Endothelial cell of umbilical vein (primary cell): ENCODE measurements at regions not wholly inside any gene's neighbourhood (a gene's known extent, or its start where the extent isn't known, plus 50 kb on each side); places are given as distances from the start of the nearest gene placed in this dataset.

Experiments
- BruUV-seq: library from RNA; stranded (reverse); fragments of 400-500 nt; replicated peaks from 2 replicates; lab custom pipeline; 2021; lab: Mats Ljungman, UMichigan
- CTCF ChIA-PET: fragments of 300-600, 350-600 bp; sonication (Branson Sonifier 250); formaldehyde crosslinking; loops from one replicate; lab custom pipeline; 2021; ENCODE audit warnings: antibody characterized with exemption, inconsistent platforms; lab: Charles Lee
- POLR2A ChIA-PET: fragments of 300-600, 350-600 bp; sonication (Branson Sonifier 250); formaldehyde crosslinking; loops from one replicate; lab custom pipeline; 2021; ENCODE audit warnings: antibody characterized with exemption, inconsistent platforms; lab: Charles Lee
- DNase-seq: peaks from one replicate; pipeline ENCODE4 v3.0.0-alpha.2; 2011; ENCODE audit warnings: low read depth, low spot score
- FAIRE-seq: peaks from 2 replicates; lab custom pipeline; 2011; peaks lifted over from hg19 to GRCh38; lab: Jason Lieb, UNC
- H2AFZ ChIP-seq: 2 replicates; pipeline ENCODE4 v1.6.0; 2012; ENCODE audit warnings: low read depth, low read length, control low read depth, inconsistent platforms
- H3K27ac ChIP-seq: 2 replicates; pipeline ENCODE4 v1.5.1; 2011; ENCODE audit warnings: low read depth, mild to moderate bottlenecking, control low read depth, low read length, moderate library complexity; ENCODE audit not compliant: insufficient read depth
- H3K27me3 ChIP-seq, 2 experiments: 2 replicates each; pipeline versions ENCODE4 v1.6.0 to v1.6.1; 2011; ENCODE audit warnings: low read length in 2 of 2, mixed read lengths in 1 of 2; ENCODE audit not compliant: control insufficient read depth in 2 of 2, insufficient read depth in 2 of 2
- H3K36me3 ChIP-seq, 2 experiments: 2 replicates in 1 of 2; 3 replicates in 1 of 2; pipeline ENCODE4 v1.5.1; 2011; ENCODE audit warnings: low read length in 2 of 2, mild to moderate bottlenecking in 1 of 2, moderate library complexity in 1 of 2; ENCODE audit not compliant: control insufficient read depth in 2 of 2, insufficient read depth in 2 of 2; ENCODE audit errors: extremely low read depth in 1 of 2
- H3K4me1 ChIP-seq: 3 replicates; pipeline ENCODE4 v1.5.1; 2011; ENCODE audit warnings: mild to moderate bottlenecking, low read length; ENCODE audit not compliant: control insufficient read depth, insufficient read depth; ENCODE audit errors: extremely low read depth
- H3K4me2 ChIP-seq: 2 replicates; pipeline ENCODE4 v1.6.1; 2011; ENCODE audit warnings: low read length, control low read depth, mixed read lengths; ENCODE audit not compliant: insufficient read depth
- H3K4me3 ChIP-seq, 3 experiments: fragments of 200-600 bp in 1 of 3; sonication (generic), shearing (Covaris generic) in 1 of 3; replicated peaks in 1 of 3; 2 replicates each; pipeline ENCODE4 v1.5.1; 2011 to 2016; ENCODE audit warnings: control low read depth in 3 of 3, low read length in 3 of 3, mild to moderate bottlenecking in 2 of 3, inconsistent platforms in 1 of 3, low read depth in 1 of 3, moderate library complexity in 1 of 3; ENCODE audit not compliant: insufficient read depth in 1 of 3
- H3K79me2 ChIP-seq: 2 replicates; pipeline ENCODE4 v1.6.0; 2012; ENCODE audit warnings: low read length, inconsistent platforms; ENCODE audit not compliant: control insufficient read depth, insufficient read depth
- H3K9ac ChIP-seq: replicated peaks from 2 replicates; pipeline ENCODE3; 2011; ENCODE audit warnings: low read length, control low read depth; ENCODE audit not compliant: insufficient read depth; ENCODE audit errors: extremely low read depth
- H3K9me1 ChIP-seq: replicated peaks from 3 replicates; pipeline ENCODE4 v1.6.0; 2011; ENCODE audit warnings: mild to moderate bottlenecking, low read length; ENCODE audit not compliant: control insufficient read depth, insufficient read depth; ENCODE audit errors: extremely low read depth
- H3K9me3 ChIP-seq: replicated peaks from 2 replicates; pipeline ENCODE4 v1.5.1; 2012; ENCODE audit warnings: low read length, inconsistent platforms; ENCODE audit not compliant: control insufficient read depth, insufficient read depth
- H4K20me1 ChIP-seq: replicated peaks from 2 replicates; pipeline ENCODE3; 2011; ENCODE audit warnings: mild to moderate bottlenecking, low read length; ENCODE audit not compliant: control insufficient read depth, insufficient read depth; ENCODE audit errors: extremely low read depth
- EZH2 ChIP-seq: IDR thresholded peaks from 2 replicates; pipeline ENCODE4 v1.6.1; 2012; ENCODE audit warnings: borderline replicate concordance, low read depth, mild to moderate bottlenecking, moderate library complexity, low read length, inconsistent platforms; ENCODE audit not compliant: severe bottlenecking
- FOS ChIP-seq: IDR thresholded peaks from 2 replicates; pipeline ENCODE4 v1.6.1; 2011; ENCODE audit warnings: mild to moderate bottlenecking, low read length, moderate library complexity, borderline replicate concordance; ENCODE audit not compliant: insufficient read depth
- GATA2 ChIP-seq: IDR thresholded peaks from 2 replicates; pipeline ENCODE4 v1.7.0; 2011; ENCODE audit warnings: low read depth, mild to moderate bottlenecking, moderate library complexity, mixed read lengths, low read length; ENCODE audit not compliant: insufficient read length, insufficient read depth
- JUN ChIP-seq: IDR thresholded peaks from 2 replicates; pipeline ENCODE4 v1.6.1; 2011; ENCODE audit warnings: borderline replicate concordance, low read depth; ENCODE audit not compliant: insufficient read length, insufficient read depth
- MYC ChIP-seq: IDR thresholded peaks from one replicate; pipeline ENCODE4 v1.6.1; 2011; ENCODE audit warnings: mild to moderate bottlenecking, low read depth, low read length
- POLR2A ChIP-seq: IDR thresholded peaks from 2 replicates; pipeline ENCODE4 v1.6.1; 2012; ENCODE audit warnings: low read depth, mild to moderate bottlenecking, control low read depth, low read length
- POLR2AphosphoS5 ChIP-seq: IDR thresholded peaks from 2 replicates; pipeline ENCODE4 v1.6.1; 2012; ENCODE audit warnings: low read depth, mild to moderate bottlenecking, control low read depth, low read length, moderate library complexity; ENCODE audit not compliant: insufficient read depth
- dilution Hi-C: fragments of 300-500 bp; cut with MboI; formaldehyde crosslinking; loops from one replicate; pipeline ENCODE4 v1.15.0; 2019; ENCODE audit warnings: low sequenced_read_pairs; ENCODE audit not compliant: extremely low pct_ligation_motif_present
- intact Hi-C: fragments of 100-400 bp; cut with micrococcal nuclease; formaldehyde crosslinking; loops from one replicate; pipeline ENCODE4 v1.10.0; 2022
- TF ChIP-seq, protein P1 (sequence below), 2 donors: IDR thresholded peaks; 1 replicate in 1 of 2; 2 replicates in 1 of 2; pipeline ENCODE4 v1.5.1; 2011; ENCODE audit warnings: low read length in 2 of 2, mild to moderate bottlenecking in 2 of 2, moderate library complexity in 2 of 2, control low read depth in 1 of 2, inconsistent platforms in 1 of 2, low read depth in 1 of 2; ENCODE audit not compliant: insufficient read depth in 1 of 2; ENCODE audit errors: extremely low read depth in 1 of 2
- TF ChIP-seq, protein P2 (sequence below): IDR thresholded peaks from 2 replicates; pipeline ENCODE4 v1.6.1; 2011; ENCODE audit not compliant: insufficient read depth, insufficient read length

GRCh38 chr4:14568351-14568750 lies 433.9 kb upstream of the CPEB2 start:
- FAIRE-seq: no peak
- ChIA-PET CTCF (no interaction called here), POLR2A (no interaction called here)

More at GRCh38 chr4:14568351-14568750, 433.9 kb upstream of the CPEB2 start:
- no peak for TF ChIP-seq EZH2
- no peak for TF ChIP-seq FOS
- TF ChIP-seq, protein P1, sequence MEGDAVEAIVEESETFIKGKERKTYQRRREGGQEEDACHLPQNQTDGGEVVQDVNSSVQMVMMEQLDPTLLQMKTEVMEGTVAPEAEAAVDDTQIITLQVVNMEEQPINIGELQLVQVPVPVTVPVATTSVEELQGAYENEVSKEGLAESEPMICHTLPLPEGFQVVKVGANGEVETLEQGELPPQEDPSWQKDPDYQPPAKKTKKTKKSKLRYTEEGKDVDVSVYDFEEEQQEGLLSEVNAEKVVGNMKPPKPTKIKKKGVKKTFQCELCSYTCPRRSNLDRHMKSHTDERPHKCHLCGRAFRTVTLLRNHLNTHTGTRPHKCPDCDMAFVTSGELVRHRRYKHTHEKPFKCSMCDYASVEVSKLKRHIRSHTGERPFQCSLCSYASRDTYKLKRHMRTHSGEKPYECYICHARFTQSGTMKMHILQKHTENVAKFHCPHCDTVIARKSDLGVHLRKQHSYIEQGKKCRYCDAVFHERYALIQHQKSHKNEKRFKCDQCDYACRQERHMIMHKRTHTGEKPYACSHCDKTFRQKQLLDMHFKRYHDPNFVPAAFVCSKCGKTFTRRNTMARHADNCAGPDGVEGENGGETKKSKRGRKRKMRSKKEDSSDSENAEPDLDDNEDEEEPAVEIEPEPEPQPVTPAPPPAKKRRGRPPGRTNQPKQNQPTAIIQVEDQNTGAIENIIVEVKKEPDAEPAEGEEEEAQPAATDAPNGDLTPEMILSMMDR (IDR thresholded peaks at IDR 0.05; ENCODE audit: extremely low read depth in 1 of 2, insufficient read depth in 1 of 2, low read depth in 1 of 2, low read length in 2 of 2): no peak
- TF ChIP-seq JUN: no peak
- TF ChIP-seq MYC: no peak
- no peak for TF ChIP-seq POLR2A
- TF ChIP-seq GATA2: no peak
- TF ChIP-seq, protein P2, sequence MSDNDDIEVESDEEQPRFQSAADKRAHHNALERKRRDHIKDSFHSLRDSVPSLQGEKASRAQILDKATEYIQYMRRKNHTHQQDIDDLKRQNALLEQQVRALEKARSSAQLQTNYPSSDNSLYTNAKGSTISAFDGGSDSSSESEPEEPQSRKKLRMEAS: no peak
- TF ChIP-seq POLR2AphosphoS5: no peak
- no peak overlapping the region for H3K27ac ChIP-seq
- no peaks in the 10 kb centered on the region for H3K4me1 ChIP-seq
- H3K36me3 ChIP-seq: no peaks in the 10 kb centered on the region
- no peaks in the 10 kb centered on the region for H4K20me1 ChIP-seq
- BruUV-seq: no TSS peak
- H3K9me1 ChIP-seq: no peaks in the 10 kb centered on the region
- no peak overlapping the region for H3K4me3 ChIP-seq
- intact Hi-C loops (no loop called here), dilution Hi-C loops (no loop called here)
- no peak for DNase-seq
- no peak overlapping the region for H2AFZ ChIP-seq
- H3K79me2 ChIP-seq: no peaks in the 10 kb centered on the region
- no peaks in the 10 kb centered on the region for H3K27me3 ChIP-seq
- no peak overlapping the region for H3K4me2 ChIP-seq
- H3K9ac ChIP-seq: no peak overlapping the region
- peaks cover 3% of the 10 kb centered on the region for H3K9me3 ChIP-seq
